C4-2B (cell line): ENCODE measurements at regions not wholly inside any gene's neighbourhood (a gene's known extent, or its start where the extent isn't known, plus 50 kb on each side); places are given as distances from the start of the nearest gene placed in this dataset.
"Not testable (repeated sequence)": the region's sequence is repeated elsewhere in the genome, so short reads cannot be mapped to it uniquely, and the experiment has no call there.

Experiments used
- H3K27ac ChIP-seq: fragments of 450-650 bp; 2 replicates; pipeline ENCODE4 v1.5.1; 2017
- ZFX ChIP-seq: fragments of 450-650 bp; IDR thresholded peaks from 2 replicates; pipeline ENCODE4 v1.6.1; 2017
- TF ChIP-seq, protein P1 (sequence below): fragments of 450-650 bp; conservative IDR thresholded peaks from 2 replicates; pipeline ENCODE4 v1.5.1; 2017; ENCODE audit warnings: mild to moderate bottlenecking

DNA sequence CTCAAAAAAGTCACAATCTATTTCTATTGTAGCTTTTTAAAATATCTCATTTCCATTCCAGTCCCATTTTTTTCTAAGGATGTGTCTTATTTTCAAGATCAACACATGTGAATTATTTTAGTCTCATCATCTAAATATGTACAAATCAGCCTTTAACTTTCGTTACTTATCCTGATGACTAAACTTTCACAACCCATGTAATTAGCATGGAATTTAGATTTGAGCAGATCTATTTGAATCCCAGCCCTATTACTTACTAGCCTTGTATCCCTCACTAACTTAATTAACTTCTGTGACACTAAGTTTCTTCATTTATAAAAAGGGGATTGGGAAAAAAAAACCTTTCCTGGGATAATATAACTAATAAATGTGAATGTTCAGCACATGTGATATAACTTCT is 81.1 kb downstream of the UFM1 start:
- TF ChIP-seq, protein P1, sequence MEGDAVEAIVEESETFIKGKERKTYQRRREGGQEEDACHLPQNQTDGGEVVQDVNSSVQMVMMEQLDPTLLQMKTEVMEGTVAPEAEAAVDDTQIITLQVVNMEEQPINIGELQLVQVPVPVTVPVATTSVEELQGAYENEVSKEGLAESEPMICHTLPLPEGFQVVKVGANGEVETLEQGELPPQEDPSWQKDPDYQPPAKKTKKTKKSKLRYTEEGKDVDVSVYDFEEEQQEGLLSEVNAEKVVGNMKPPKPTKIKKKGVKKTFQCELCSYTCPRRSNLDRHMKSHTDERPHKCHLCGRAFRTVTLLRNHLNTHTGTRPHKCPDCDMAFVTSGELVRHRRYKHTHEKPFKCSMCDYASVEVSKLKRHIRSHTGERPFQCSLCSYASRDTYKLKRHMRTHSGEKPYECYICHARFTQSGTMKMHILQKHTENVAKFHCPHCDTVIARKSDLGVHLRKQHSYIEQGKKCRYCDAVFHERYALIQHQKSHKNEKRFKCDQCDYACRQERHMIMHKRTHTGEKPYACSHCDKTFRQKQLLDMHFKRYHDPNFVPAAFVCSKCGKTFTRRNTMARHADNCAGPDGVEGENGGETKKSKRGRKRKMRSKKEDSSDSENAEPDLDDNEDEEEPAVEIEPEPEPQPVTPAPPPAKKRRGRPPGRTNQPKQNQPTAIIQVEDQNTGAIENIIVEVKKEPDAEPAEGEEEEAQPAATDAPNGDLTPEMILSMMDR: no peak
- no peak for TF ChIP-seq ZFX
- H3K27ac ChIP-seq: no peak overlapping the region

DNA sequence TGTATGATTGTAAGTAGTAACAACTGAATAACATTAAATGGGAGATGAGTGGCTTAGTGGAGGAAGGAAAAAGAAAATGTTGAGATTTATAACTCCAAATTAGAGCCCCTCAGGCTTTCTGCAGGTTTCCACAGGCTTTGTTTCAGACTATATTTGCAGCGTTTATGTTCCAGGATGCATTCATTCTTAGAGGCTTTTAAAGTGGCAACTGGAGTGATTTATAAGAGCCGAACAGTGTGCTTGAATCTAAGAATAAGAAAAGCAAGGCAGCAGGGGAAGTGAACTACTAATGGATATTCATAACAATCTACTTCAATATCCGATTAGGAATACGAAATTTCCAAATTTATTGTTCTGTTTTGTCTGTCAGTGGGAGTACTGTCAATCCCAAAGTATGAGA is 91.0 kb downstream of the UFM1 start:
- TF ChIP-seq, protein P1: no peak
- no peak for TF ChIP-seq ZFX
- no peak overlapping the region for H3K27ac ChIP-seq

GRCh38 chr13:38444904-38445303 is 95.3 kb downstream of the UFM1 start:
- H3K27ac ChIP-seq: no peak overlapping the region
- no peak for TF ChIP-seq ZFX
- TF ChIP-seq, protein P1: no peak

- TF ChIP-seq ZFX: no peak
- TF ChIP-seq, protein P1: no peak
- H3K27ac ChIP-seq: no peak overlapping the region
Observed at GRCh38 chr13:38452656-38453055, 103.0 kb downstream of the UFM1 start.

DNA sequence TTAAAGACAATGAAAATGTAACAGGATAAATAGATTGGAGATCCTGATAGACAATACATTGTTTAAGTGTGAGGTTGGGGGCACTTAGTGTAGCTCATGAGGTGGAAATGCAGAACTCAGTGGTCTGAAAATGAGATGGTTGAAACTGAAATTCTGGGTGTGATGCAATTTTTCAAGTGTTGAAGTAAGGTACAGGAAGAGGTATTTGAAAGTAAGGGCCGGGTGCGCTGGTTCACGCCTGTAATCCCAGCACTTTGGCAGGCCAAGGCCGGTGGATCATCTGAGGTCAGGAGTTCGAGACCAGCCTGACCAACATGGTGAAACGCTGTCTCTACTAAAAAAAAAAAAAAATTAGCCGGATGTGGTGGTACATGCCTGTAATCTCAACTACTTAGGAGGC is 113.0 kb downstream of the UFM1 start:
- TF ChIP-seq, protein P1: no peak
- TF ChIP-seq ZFX: no peak
- H3K27ac ChIP-seq: no peak overlapping the region

GRCh38 chr13:38463048-38463447 is 113.4 kb downstream of the UFM1 start:
- TF ChIP-seq, protein P1: no peak
- TF ChIP-seq ZFX: no peak
- H3K27ac ChIP-seq: no peak overlapping the region

GRCh38 chr13:38472411-38472810 is 122.8 kb downstream of the UFM1 start:
- not testable (repeated sequence) for H3K27ac ChIP-seq

DNA sequence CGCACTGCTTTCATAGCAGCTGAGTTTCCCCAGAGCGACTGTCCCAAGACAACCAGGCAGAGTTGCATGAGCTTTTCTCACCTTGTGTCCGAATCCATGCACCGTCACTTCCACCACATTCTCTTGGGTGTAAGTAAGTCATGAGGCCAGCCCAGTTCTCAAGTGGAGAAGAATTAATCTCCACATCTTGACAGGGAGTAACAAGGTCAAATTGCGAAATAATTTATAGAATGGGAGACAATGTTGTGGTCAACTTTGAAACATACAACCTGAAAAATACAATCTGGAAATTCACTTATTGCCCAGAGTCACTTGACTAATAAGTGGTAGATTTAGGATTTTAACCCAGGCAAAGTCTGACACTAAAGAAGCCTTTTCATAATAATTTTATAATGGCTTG is 123.7 kb downstream of the UFM1 start:
- TF ChIP-seq ZFX: no peak
- TF ChIP-seq, protein P1: no peak
- H3K27ac ChIP-seq: no peak overlapping the region
